H1 (cell line): ENCODE measurements at regions not wholly inside any gene's neighbourhood (a gene's known extent, or its start where the extent isn't known, plus 50 kb on each side); places are given as distances from the start of the nearest gene placed in this dataset.
A peak's percentile ranks its signal among the peaks of the same experiment; 100 is the strongest.

Experiments used
- CTCF ChIA-PET: fragments of 300-600 bp; sonication (Branson Sonifier 250); formaldehyde crosslinking; loops from one replicate; lab custom pipeline; 2021; ENCODE audit not compliant: partially characterized antibody; lab: Charles Lee
- POLR2A ChIA-PET: fragments of 300-600 bp; sonication (Branson Sonifier 250); formaldehyde crosslinking; loops from one replicate; lab custom pipeline; 2021; ENCODE audit warnings: inconsistent platforms; ENCODE audit not compliant: partially characterized antibody; lab: Charles Lee
- DNase-seq, 2 experiments: peaks; one replicate each; pipeline versions ENCODE4 v3.0.0 to v3.0.0-alpha.2; 2010 to 2022; ENCODE audit warnings: low spot score in 2 of 2, low read depth in 1 of 2, mixed read lengths in 1 of 2
- FAIRE-seq: peaks from 2 replicates; lab custom pipeline; 2011; peaks lifted over from hg19 to GRCh38; lab: Jason Lieb, UNC
- H2AFZ ChIP-seq: 2 replicates; pipeline ENCODE4 v1.8.1; 2012; ENCODE audit warnings: low read length, inconsistent platforms
- H2AK5ac ChIP-seq: 2 replicates; pipeline ENCODE4 v1.6.1; 2013; ENCODE audit warnings: low read depth, low read length
- H2BK120ac ChIP-seq: replicated peaks from 2 replicates; pipeline ENCODE3; 2013; ENCODE audit warnings: low read depth, low read length, inconsistent platforms
- H2BK12ac ChIP-seq: 2 replicates; pipeline ENCODE4 v1.6.1; 2013; ENCODE audit warnings: low read depth, low read length
- H2BK15ac ChIP-seq: 2 replicates; pipeline ENCODE4 v1.6.1; 2013; ENCODE audit warnings: low read length
- H2BK20ac ChIP-seq: 2 replicates; pipeline ENCODE4 v1.6.1; 2013; ENCODE audit warnings: low read length
- H2BK5ac ChIP-seq: 2 replicates; pipeline ENCODE4 v1.6.1; 2013; ENCODE audit warnings: low read depth, low read length
- H3K14ac ChIP-seq: 2 replicates; pipeline ENCODE4 v1.6.1; 2013; ENCODE audit warnings: inconsistent platforms; ENCODE audit not compliant: insufficient read length
- H3K18ac ChIP-seq: 2 replicates; pipeline ENCODE4 v1.6.1; 2013; ENCODE audit warnings: low read length; ENCODE audit errors: extremely low read depth
- H3K23ac ChIP-seq: 2 replicates; pipeline ENCODE4 v1.6.1; 2013; ENCODE audit warnings: inconsistent platforms; ENCODE audit not compliant: insufficient read length
- H3K23me2 ChIP-seq: 2 replicates; pipeline ENCODE4 v1.6.1; 2013; ENCODE audit warnings: low read depth, low read length
- H3K27ac ChIP-seq: 2 replicates; pipeline ENCODE4 v1.6.1; 2011; ENCODE audit warnings: low read depth, low read length, inconsistent platforms
- H3K27me3 ChIP-seq, 4 experiments: replicated peaks in 1 of 4; 1 replicate in 1 of 4; 2 replicates in 3 of 4; pipeline versions ENCODE4 v1.6.1 to v1.8.1; 2011 to 2013; ENCODE audit warnings: low read length in 3 of 4, mild to moderate bottlenecking in 3 of 4, inconsistent platforms in 2 of 4, mixed read lengths in 2 of 4, moderate library complexity in 1 of 4; ENCODE audit not compliant: control insufficient read depth in 3 of 4, insufficient read depth in 3 of 4; ENCODE audit errors: extremely low read depth in 1 of 4
- H3K36me3 ChIP-seq, 4 experiments: 2 replicates each; pipeline versions ENCODE4 v1.6.1 to v1.8.1; 2011 to 2013; ENCODE audit warnings: mild to moderate bottlenecking in 4 of 4, low read length in 3 of 4, moderate library complexity in 2 of 4, control low read depth in 1 of 4, inconsistent platforms in 1 of 4; ENCODE audit not compliant: insufficient read depth in 4 of 4, control insufficient read depth in 2 of 4
- H3K4ac ChIP-seq: replicated peaks from 2 replicates; pipeline ENCODE3; 2013; ENCODE audit warnings: low read length, low read depth, mixed read lengths, inconsistent platforms; ENCODE audit not compliant: insufficient read length
- H3K4me1 ChIP-seq, 4 experiments: replicated peaks in 1 of 4; 1 replicate in 1 of 4; 2 replicates in 3 of 4; pipeline versions ENCODE4 v1.6.1 to v1.8.1; 2011 to 2013; ENCODE audit warnings: low read length in 3 of 4, inconsistent platforms in 2 of 4, mixed read lengths in 1 of 4; ENCODE audit not compliant: insufficient read depth in 4 of 4, control insufficient read depth in 3 of 4
- H3K4me2 ChIP-seq, 2 experiments: 2 replicates each; pipeline versions ENCODE4 v1.6.1 to v1.8.1; 2011 to 2013; ENCODE audit warnings: low read depth in 2 of 2, low read length in 2 of 2, control low read depth in 1 of 2, inconsistent platforms in 1 of 2, mild to moderate bottlenecking in 1 of 2; ENCODE audit not compliant: insufficient read depth in 1 of 2
- H3K4me3 ChIP-seq, 4 experiments: fragments of 200-600, 300-600 bp in 1 of 4; sonication (generic), shearing (Covaris generic), sonication (Bioruptor Twin) in 1 of 4; 2 replicates each; pipeline versions ENCODE4 v1.5.1 to v1.8.1; 2011 to 2016; ENCODE audit warnings: low read length in 4 of 4, low read depth in 3 of 4, control low read depth in 2 of 4, inconsistent platforms in 2 of 4, mild to moderate bottlenecking in 2 of 4, mixed read lengths in 1 of 4, moderate library complexity in 1 of 4; ENCODE audit not compliant: insufficient read depth in 2 of 4; ENCODE audit errors: extremely low read depth in 1 of 4
- H3K56ac ChIP-seq: replicated peaks from 2 replicates; pipeline ENCODE3; 2013; ENCODE audit warnings: low read depth, mild to moderate bottlenecking, mixed read lengths, low read length, inconsistent platforms; ENCODE audit not compliant: insufficient read length
- H3K79me1 ChIP-seq: 2 replicates; pipeline ENCODE4 v1.6.1; 2013; ENCODE audit warnings: low read depth, low read length, control low read depth
- H3K79me2 ChIP-seq, 2 experiments: 2 replicates each; pipeline versions ENCODE4 v1.6.1 to v1.8.1; 2012 to 2013; ENCODE audit warnings: low read length in 2 of 2, mild to moderate bottlenecking in 2 of 2, inconsistent platforms in 1 of 2; ENCODE audit not compliant: insufficient read depth in 2 of 2, control insufficient read depth in 1 of 2
- H3K9ac ChIP-seq, 4 experiments: replicated peaks in 1 of 4; 1 replicate in 1 of 4; 2 replicates in 3 of 4; pipeline versions ENCODE4 v1.6.1 to v1.8.1; 2011 to 2013; ENCODE audit warnings: low read depth in 3 of 4, low read length in 3 of 4, control low read depth in 2 of 4, mild to moderate bottlenecking in 2 of 4, moderate library complexity in 2 of 4, inconsistent platforms in 1 of 4; ENCODE audit errors: extremely low read depth in 1 of 4
- H3K9me3 ChIP-seq, 2 experiments: 2 replicates each; pipeline versions ENCODE4 v1.6.1 to v1.8.1; 2012 to 2013; ENCODE audit warnings: mild to moderate bottlenecking in 2 of 2, moderate library complexity in 2 of 2, control low read depth in 1 of 2, inconsistent platforms in 1 of 2, low read depth in 1 of 2, low read length in 1 of 2, mixed read lengths in 1 of 2; ENCODE audit not compliant: insufficient read depth in 2 of 2
- H4K20me1 ChIP-seq, 2 experiments: replicated peaks in 1 of 2; 2 replicates each; pipeline versions ENCODE3 to v1.8.1; 2011 to 2013; ENCODE audit warnings: inconsistent platforms in 2 of 2, low read length in 2 of 2, mild to moderate bottlenecking in 1 of 2; ENCODE audit not compliant: insufficient read depth in 2 of 2, control insufficient read depth in 1 of 2
- H4K5ac ChIP-seq: 2 replicates; pipeline ENCODE4 v1.6.1; 2013; ENCODE audit warnings: low read length, low read depth, mixed read lengths, inconsistent platforms; ENCODE audit not compliant: insufficient read length
- H4K8ac ChIP-seq: 2 replicates; pipeline ENCODE4 v1.8.0; 2013; ENCODE audit warnings: mild to moderate bottlenecking, moderate library complexity, low read length, inconsistent platforms; ENCODE audit not compliant: insufficient read depth; ENCODE audit errors: extremely low read depth
- H4K91ac ChIP-seq: replicated peaks from 2 replicates; pipeline ENCODE3; 2013; ENCODE audit warnings: low read length, mixed read lengths, inconsistent platforms; ENCODE audit not compliant: insufficient read length
- MAFK ChIP-seq: IDR thresholded peaks from 2 replicates; pipeline ENCODE4 v1.6.1; 2012; ENCODE audit warnings: low read depth, mild to moderate bottlenecking, improper control_type of control experiment, low read length
- SRF ChIP-seq: IDR thresholded peaks from 2 replicates; pipeline ENCODE4 v1.6.1; 2011; ENCODE audit warnings: mild to moderate bottlenecking, low read depth, low read length, moderate library complexity
- WGBS, 2 experiments: shearing (Covaris generic) in 1 of 2; methylation state at CpG; one replicate each; pipeline versions ENCODE4 v1.1.6 to v1.1.7; 2013 to 2015; ENCODE audit warnings: low lambda C conversion rate in 2 of 2, mixed read lengths in 2 of 2, inconsistent platforms in 1 of 2, low coverage in 1 of 2, missing lambda C conversion rate in 1 of 2; ENCODE audit not compliant: insufficient replicate concordance in 2 of 2, insufficient coverage in 1 of 2, insufficient read length in 1 of 2; ENCODE audit errors: extremely low coverage in 1 of 2, missing lambda C conversion rate in 1 of 2; 5-methylcytosine and 5-hydroxymethylcytosine counted together

DNA sequence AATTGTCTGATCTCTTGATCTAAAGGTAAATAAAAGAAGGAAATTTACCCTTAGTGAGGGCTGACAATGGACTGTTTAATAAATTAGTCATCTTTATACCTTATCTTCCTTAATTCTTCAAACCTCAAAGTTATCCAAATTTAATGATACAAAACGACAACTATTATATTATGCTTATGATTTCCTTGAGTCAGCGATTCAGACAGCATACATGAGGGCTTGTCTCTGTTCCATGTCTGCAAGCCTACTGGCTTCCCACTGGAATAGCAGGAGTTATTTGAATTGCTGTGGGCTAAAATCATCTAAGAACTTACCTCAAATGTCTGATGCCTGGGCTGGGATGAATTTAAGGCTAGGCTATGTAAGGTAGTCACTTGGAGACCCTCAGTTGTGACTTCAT is 197.2 kb upstream of the MDGA2 start:
- Histone ChIP-seq H3K4me3 (no peak overlapping the region), H3K79me1 (no peaks in the 10 kb centered on the region), H3K23ac (no peak overlapping the region), H2AFZ (no peak overlapping the region; the same call in 1 of the 2 replicates), H2BK15ac (no peak overlapping the region), H2BK20ac (no peak overlapping the region), H3K18ac (no peak overlapping the region), H3K14ac (no peak overlapping the region), H2BK120ac (no peak overlapping the region), H3K79me2 (no peaks in the 10 kb centered on the region), H3K4me2 (no peak overlapping the region), H3K4ac (no peak overlapping the region), H3K23me2 (no peaks in the 10 kb centered on the region), H3K27me3 (no peaks in the 10 kb centered on the region), H4K5ac (no peak overlapping the region), H2AK5ac (no peak overlapping the region), H4K8ac (no peak overlapping the region), H3K36me3 (no peaks in the 10 kb centered on the region; a peak in 1 of 8 replicates), H3K56ac (no peak overlapping the region), H2BK12ac (no peak overlapping the region), H3K4me1 (no peaks in the 10 kb centered on the region), H2BK5ac (no peak overlapping the region), H3K9me3 (no peaks in the 10 kb centered on the region), H4K91ac (no peak overlapping the region), H3K9ac (no peak overlapping the region), H4K20me1 (no peaks in the 10 kb centered on the region), H3K27ac (no peak overlapping the region)
- ChIA-PET CTCF (no interaction called here), POLR2A (no interaction called here)
- WGBS, 2 experiments = 81 to 100% methylated on average over 1 to 2 of the region's 2 CpGs
- no peak for DNase-seq
- TF ChIP-seq SRF (no peak), MAFK (0 out of 2 replicates have a peak, but pooled peaks have one; percentile 8)
- FAIRE-seq = no peak
